IMR-90 (cell line): ENCODE measurements at regions not wholly inside any gene's neighbourhood (a gene's known extent, or its start where the extent isn't known, plus 50 kb on each side); places are given as distances from the start of the nearest gene placed in this dataset.
"Not testable (repeated sequence)": the region's sequence is repeated elsewhere in the genome, so short reads cannot be mapped to it uniquely, and the experiment has no call there.

Source experiments
- ATAC-seq: fragments of 200-7000 bp; cut with Tn5 transposase; 2 replicates; pipeline ENCODE4 v1.9.1; 2020; ENCODE audit warnings: low read depth, mild to moderate bottlenecking, moderate library complexity
- BruUV-seq: library from RNA; stranded (reverse); fragments of 400-500 nt; replicated peaks from 2 replicates; lab custom pipeline; 2021; lab: Mats Ljungman, UMichigan
- CTCF ChIA-PET: fragments of 300-600 bp; formaldehyde crosslinking; extraction: SDS; loops from one replicate; lab custom pipeline; 2021; ENCODE audit warnings: antibody characterized with exemption; lab: Yijun Ruan, JAX
- POLR2A ChIA-PET: fragments of 300-600 bp; sonication (Branson Sonifier 250); formaldehyde crosslinking; loops from one replicate; lab custom pipeline; 2022; ENCODE audit warnings: antibody characterized with exemption; ENCODE audit not compliant: unreplicated experiment; lab: Charles Lee
- DNase-seq: peaks from one replicate; pipeline ENCODE4 v3.0.0; 2013
- H2AFZ ChIP-seq: replicated peaks from 2 replicates; pipeline ENCODE3; 2013; ENCODE audit warnings: low read length, mild to moderate bottlenecking; ENCODE audit not compliant: poor library complexity
- H2AK5ac ChIP-seq: 2 replicates; pipeline ENCODE4 v1.6.1; 2013; ENCODE audit warnings: low read depth, low read length, inconsistent platforms
- H2AK9ac ChIP-seq: replicated peaks from 2 replicates; pipeline ENCODE3; 2013; ENCODE audit warnings: mild to moderate bottlenecking, low read depth, low read length, moderate library complexity; ENCODE audit not compliant: poor library complexity
- H2BK120ac ChIP-seq: 2 replicates; pipeline ENCODE4 v1.6.1; 2013; ENCODE audit warnings: low read depth, low read length, inconsistent platforms
- H2BK15ac ChIP-seq: 3 replicates; pipeline ENCODE4 v1.6.1; 2013; ENCODE audit warnings: low read depth, low read length, inconsistent platforms
- H2BK20ac ChIP-seq: 2 replicates; pipeline ENCODE4 v1.6.1; 2013; ENCODE audit warnings: low read depth, mild to moderate bottlenecking, inconsistent platforms, low read length, moderate library complexity
- H2BK5ac ChIP-seq: 2 replicates; pipeline ENCODE4 v1.6.1; 2013; ENCODE audit warnings: mild to moderate bottlenecking, low read depth, low read length, inconsistent platforms; ENCODE audit not compliant: poor library complexity, severe bottlenecking
- H3K14ac ChIP-seq: replicated peaks from 2 replicates; pipeline ENCODE4 v1.6.1; 2013; ENCODE audit warnings: low read depth, low read length, inconsistent platforms
- H3K18ac ChIP-seq: 2 replicates; pipeline ENCODE4 v1.6.1; 2013; ENCODE audit warnings: low read depth, low read length, control low read depth
- H3K23ac ChIP-seq: 2 replicates; pipeline ENCODE4 v1.6.1; 2013; ENCODE audit warnings: low read depth, low read length, inconsistent platforms
- H3K27ac ChIP-seq: 2 replicates; pipeline ENCODE4 v1.5.1; 2013; ENCODE audit warnings: mild to moderate bottlenecking, control low read depth, low read length; ENCODE audit not compliant: insufficient read depth
- H3K27me3 ChIP-seq: 2 replicates; pipeline ENCODE4 v1.6.1; 2013; ENCODE audit warnings: low read length; ENCODE audit not compliant: control insufficient read depth, insufficient read depth
- H3K36me3 ChIP-seq: 2 replicates; pipeline ENCODE4 v1.6.1; 2013; ENCODE audit warnings: low read length, mixed read lengths; ENCODE audit not compliant: control insufficient read depth, insufficient read depth
- H3K4ac ChIP-seq: 2 replicates; pipeline ENCODE4 v1.6.1; 2013; ENCODE audit warnings: low read depth, low read length, inconsistent platforms
- H3K4me1 ChIP-seq: 2 replicates; pipeline ENCODE4 v1.6.1; 2013; ENCODE audit warnings: low read length, mixed read lengths; ENCODE audit not compliant: control insufficient read depth, insufficient read depth
- H3K4me2 ChIP-seq: 2 replicates; pipeline ENCODE4 v1.6.1; 2013; ENCODE audit warnings: low read depth, mild to moderate bottlenecking, control low read depth, low read length, moderate library complexity
- H3K4me3 ChIP-seq: 2 replicates; pipeline ENCODE4 v1.5.1; 2013; ENCODE audit warnings: low read depth, mild to moderate bottlenecking, control low read depth, low read length, moderate library complexity; ENCODE audit not compliant: insufficient read depth
- H3K56ac ChIP-seq: 2 replicates; pipeline ENCODE4 v1.6.1; 2013; ENCODE audit warnings: low read length, inconsistent platforms; ENCODE audit not compliant: insufficient read depth; ENCODE audit errors: extremely low read depth
- H3K79me1 ChIP-seq, 2 experiments: 2 replicates each; pipeline ENCODE4 v1.6.1; 2013; ENCODE audit warnings: low read length in 2 of 2, inconsistent platforms in 1 of 2, low read depth in 1 of 2
- H3K9ac ChIP-seq: 2 replicates; pipeline ENCODE4 v1.6.1; 2013; ENCODE audit warnings: low read depth, low read length, control low read depth
- H3K9me1 ChIP-seq: 2 replicates; pipeline ENCODE4 v1.6.1; 2013; ENCODE audit warnings: low read length, inconsistent platforms; ENCODE audit not compliant: insufficient read depth
- H3K9me3 ChIP-seq: 2 replicates; pipeline ENCODE4 v1.6.1; 2013; ENCODE audit warnings: low read length; ENCODE audit not compliant: control insufficient read depth, insufficient read depth
- H4K20me1 ChIP-seq: 2 replicates; pipeline ENCODE4 v1.6.1; 2013; ENCODE audit warnings: low read length, inconsistent platforms; ENCODE audit not compliant: insufficient read depth
- H4K5ac ChIP-seq: 2 replicates; pipeline ENCODE4 v1.6.1; 2013; ENCODE audit warnings: mild to moderate bottlenecking, low read depth, low read length, control low read depth
- H4K8ac ChIP-seq, 2 experiments: 2 replicates each; pipeline ENCODE4 v1.6.1; 2013; ENCODE audit warnings: low read depth in 2 of 2, low read length in 2 of 2, control low read depth in 1 of 2, inconsistent platforms in 1 of 2
- H4K91ac ChIP-seq: 2 replicates; pipeline ENCODE4 v1.6.1; 2013; ENCODE audit warnings: low read depth, low read length, inconsistent platforms; ENCODE audit not compliant: insufficient read depth
- WGBS, 2 experiments: methylation state at CpG; one replicate each; pipeline versions ENCODE4 v1.1.5 to v1.1.7; 2013; ENCODE audit warnings: missing lambda C conversion rate in 2 of 2; ENCODE audit not compliant: insufficient read length in 1 of 2; ENCODE audit errors: extremely low coverage in 2 of 2; 5-methylcytosine and 5-hydroxymethylcytosine counted together
- dilution Hi-C: fragments of 300-500 bp; cut with HindIII; formaldehyde crosslinking; loops from one replicate; pipeline ENCODE4 v1.14.3; 2018; ENCODE audit warnings: low sequenced_read_pairs; ENCODE audit not compliant: unreplicated experiment
- in situ Hi-C: fragments of 300-500 bp; cut with MboI; formaldehyde crosslinking; loops from 3 replicates; pipeline ENCODE4 v1.14.3; 2019; ENCODE audit warnings: low sequenced_read_pairs, inconsistent platforms, mixed read lengths
- intact Hi-C: fragments of 100-400 bp; cut with micrococcal nuclease; formaldehyde crosslinking; loops from 2 replicates; pipeline ENCODE4 v1.10.0; 2022

- dilution Hi-C loops, H3K56ac ChIP-seq, H3K23ac ChIP-seq, intact Hi-C loops, H4K91ac ChIP-seq, H3K9me3 ChIP-seq, H3K4ac ChIP-seq, H3K27me3 ChIP-seq, H3K27ac ChIP-seq, H2BK20ac ChIP-seq, H2BK15ac ChIP-seq, H3K14ac ChIP-seq, H4K20me1 ChIP-seq, BruUV-seq, in situ Hi-C loops, ATAC-seq, POLR2A ChIA-PET, H3K79me1 ChIP-seq, H2AK5ac ChIP-seq, H3K4me1 ChIP-seq, H3K18ac ChIP-seq, CTCF ChIA-PET, H3K4me3 ChIP-seq, H2BK5ac ChIP-seq, H3K4me2 ChIP-seq, H2BK120ac ChIP-seq, H2AFZ ChIP-seq, H3K9ac ChIP-seq, H2AK9ac ChIP-seq, H4K8ac ChIP-seq, H3K9me1 ChIP-seq, H4K5ac ChIP-seq, H3K36me3 ChIP-seq, DNase-seq: not testable (repeated sequence)
- WGBS, 2 experiments = no CpG with 5 or more reads among the region's 2 CpGs
These were observed 1025.7 kb downstream of the NCAM2 start for GRCh38 chr21:22023896-22024295.
